Activated naive CD4-positive, alpha-beta T cell treated with anti-CD3 and anti-CD28 coated beads, Interleukin-2, amount 50 U/mL, for 72 hours (primary cell): ENCODE measurements at regions not wholly inside any gene's neighbourhood (a gene's known extent, or its start where the extent isn't known, plus 50 kb on each side); places are given as distances from the start of the nearest gene placed in this dataset.

Experiments
- ATAC-seq, 2 donors: fragments of 150-1000 bp; cut with Tn5 transposase; 2 replicates each; pipeline ENCODE4 v1.10.0; 2021; ENCODE audit warnings: mild to moderate bottlenecking in 2 of 2, moderate library complexity in 2 of 2
- DNase-seq, 2 donors: peaks; one replicate each; pipeline ENCODE4 v3.0.0; 2021 to 2022; ENCODE audit warnings: low spot score in 2 of 2
- H3K27ac Mint-ChIP-seq, 2 donors: one replicate each; pipeline ENCODE4 v1.8.0; 2022; ENCODE audit warnings: mild to moderate bottlenecking in 2 of 2, mixed read lengths in 2 of 2
- H3K36me3 Mint-ChIP-seq, 2 donors: one replicate each; pipeline ENCODE4 v1.8.0; 2022; ENCODE audit warnings: mixed read lengths in 2 of 2
- H3K9me3 Mint-ChIP-seq, 2 donors: one replicate each; pipeline ENCODE4 v1.8.0; 2022; ENCODE audit warnings: mixed read lengths in 2 of 2

DNA sequence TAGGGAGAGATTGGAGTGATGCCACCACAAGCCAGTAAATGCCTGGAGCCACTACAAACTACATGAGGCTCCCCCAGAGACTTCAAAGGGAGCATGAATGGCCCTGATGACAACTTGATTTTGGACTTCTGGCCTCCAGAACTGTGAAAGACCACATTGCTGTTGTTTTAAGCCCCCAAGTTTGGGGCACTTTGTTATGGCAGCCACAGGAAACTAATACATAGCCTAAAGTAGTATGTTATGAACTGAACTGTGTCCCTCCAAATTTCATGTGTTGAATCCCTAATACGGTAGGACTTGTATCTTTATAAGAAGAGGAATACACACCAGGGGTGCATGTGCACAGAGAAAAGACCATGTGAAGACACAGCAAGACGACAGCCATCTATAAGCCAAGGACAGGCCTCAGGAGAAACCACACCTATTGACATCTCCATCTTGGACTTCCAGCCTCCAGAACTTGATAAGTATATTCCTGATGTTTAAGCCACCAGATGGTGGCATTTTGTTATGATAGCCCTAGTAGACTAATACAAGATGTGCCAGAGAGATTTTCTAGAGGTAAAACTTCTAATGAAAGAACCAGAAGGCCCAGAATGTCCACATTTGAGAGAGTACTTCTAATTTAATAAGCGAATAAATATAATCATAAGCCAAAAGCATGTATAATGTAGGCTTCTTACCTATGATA, 127.1 kb upstream of the BMP4 start:
- Mint-ChIP-seq H3K9me3 (peaks cover 0 to 5% of the 10 kb centered on the region in 2 donors), H3K36me3 (no peaks in the 10 kb centered on the region)

DNA sequence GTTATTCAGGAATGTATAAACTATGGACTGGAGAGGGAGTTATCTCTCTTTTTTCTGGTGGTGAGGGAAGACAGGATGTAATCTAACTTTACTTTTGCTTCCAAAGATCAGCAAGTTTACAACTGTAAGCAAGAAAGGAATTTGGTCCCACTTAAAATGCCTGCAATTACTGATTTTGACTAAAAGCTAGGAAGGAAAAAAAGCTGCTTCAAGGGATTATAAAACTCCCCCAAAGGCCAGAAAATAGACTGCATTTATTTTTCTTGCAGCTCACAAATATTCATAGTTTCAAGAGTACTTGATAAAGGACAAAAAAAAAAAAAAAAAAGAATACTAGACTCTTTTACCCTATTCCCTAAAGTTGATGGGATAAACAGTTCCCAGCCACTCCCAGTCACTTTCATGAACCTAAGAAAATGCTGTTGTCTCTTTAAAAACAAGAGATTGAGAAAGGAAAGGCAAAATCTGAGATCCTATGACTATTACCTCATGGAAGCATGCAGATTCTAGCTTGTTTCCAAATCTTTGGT, 128.7 kb upstream of the BMP4 start:
- H3K9me3 Mint-ChIP-seq, result peaks cover 0 to 7% of the 10 kb centered on the region in 2 donors
- ATAC-seq (no peak), DNase-seq (no peak)
- H3K27ac Mint-ChIP-seq, result no peak overlapping the region
- no peaks in the 10 kb centered on the region for H3K36me3 Mint-ChIP-seq

More for the DNA sequence above, 127.1 kb upstream of the BMP4 start:
- no peak for ATAC-seq
- no peak overlapping the region for H3K27ac Mint-ChIP-seq
- DNase-seq, result no peak

DNA sequence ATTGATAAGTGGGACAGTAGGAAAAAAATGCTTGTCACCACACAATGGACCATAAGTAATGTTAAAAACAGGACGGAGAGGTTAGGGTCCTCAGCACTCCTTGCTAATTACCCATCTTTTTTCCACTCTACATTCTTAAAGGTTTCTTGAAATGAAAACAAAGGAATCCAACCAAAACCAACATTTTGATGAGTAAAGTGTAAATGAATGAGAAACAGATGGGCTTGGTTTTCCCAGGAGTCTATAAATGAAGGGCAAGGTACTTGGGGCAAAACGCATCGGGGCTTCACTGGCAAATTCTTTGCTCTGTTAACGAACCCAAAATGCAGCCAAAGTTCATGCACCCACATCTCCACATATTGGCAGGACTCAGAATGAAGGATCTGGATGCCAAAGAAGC, 129.2 kb upstream of the BMP4 start:
- DNase-seq (no peak), ATAC-seq (no peak)
- H3K27ac Mint-ChIP-seq, result no peak overlapping the region
- no peaks in the 10 kb centered on the region for H3K36me3 Mint-ChIP-seq
- peaks cover 0 to 13% of the 10 kb centered on the region in 2 donors for H3K9me3 Mint-ChIP-seq

DNA sequence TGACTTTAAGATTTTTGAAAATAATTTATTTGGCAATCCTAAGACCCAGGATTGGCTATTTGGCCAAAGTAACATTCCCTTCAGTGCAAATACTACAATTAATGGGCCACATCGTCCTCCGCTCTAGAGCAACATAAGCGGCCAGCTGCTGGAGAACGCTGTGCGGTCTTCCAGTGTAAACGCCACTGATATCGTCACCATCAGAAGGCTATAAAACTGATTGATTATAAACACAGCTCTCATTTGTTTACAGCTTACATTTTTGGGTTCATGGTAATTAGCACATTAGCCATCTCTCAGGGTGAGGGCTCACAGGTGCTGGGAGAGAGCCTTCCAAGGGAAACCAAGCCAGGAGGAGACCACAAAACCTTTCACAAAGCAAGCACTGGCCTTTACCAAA, 130.1 kb upstream of the BMP4 start:
- DNase-seq, result no peak
- peaks cover 0 to 13% of the 10 kb centered on the region in 2 donors for H3K9me3 Mint-ChIP-seq
- no peak overlapping the region for H3K27ac Mint-ChIP-seq
- ATAC-seq, result no peak
- H3K36me3 Mint-ChIP-seq, result no peaks in the 10 kb centered on the region

DNA sequence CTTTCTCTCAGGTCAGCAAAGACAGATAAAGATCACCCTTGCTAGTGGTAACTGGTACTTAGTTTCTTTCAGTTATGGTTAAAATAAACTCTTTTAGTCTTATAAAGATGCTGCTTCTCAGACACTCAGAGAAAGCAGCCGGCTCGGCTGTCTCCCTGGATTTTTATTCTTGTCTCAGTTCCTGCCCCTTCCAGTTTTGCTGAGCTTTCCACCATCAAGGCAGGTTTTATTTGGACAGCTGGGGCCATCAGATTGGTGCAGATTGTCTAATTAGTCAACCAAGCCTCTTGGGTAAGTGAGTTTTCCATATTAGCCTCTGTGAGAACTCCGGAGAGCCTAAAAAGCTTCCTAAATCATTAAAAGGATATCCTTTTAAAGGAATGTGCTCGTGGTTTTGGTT, 130.8 kb upstream of the BMP4 start:
- ATAC-seq, result no peak
- DNase-seq, result no peak
- no peak overlapping the region for H3K27ac Mint-ChIP-seq
- H3K9me3 Mint-ChIP-seq, result peaks cover 0 to 13% of the 10 kb centered on the region in 2 donors
- no peaks in the 10 kb centered on the region for H3K36me3 Mint-ChIP-seq

DNA sequence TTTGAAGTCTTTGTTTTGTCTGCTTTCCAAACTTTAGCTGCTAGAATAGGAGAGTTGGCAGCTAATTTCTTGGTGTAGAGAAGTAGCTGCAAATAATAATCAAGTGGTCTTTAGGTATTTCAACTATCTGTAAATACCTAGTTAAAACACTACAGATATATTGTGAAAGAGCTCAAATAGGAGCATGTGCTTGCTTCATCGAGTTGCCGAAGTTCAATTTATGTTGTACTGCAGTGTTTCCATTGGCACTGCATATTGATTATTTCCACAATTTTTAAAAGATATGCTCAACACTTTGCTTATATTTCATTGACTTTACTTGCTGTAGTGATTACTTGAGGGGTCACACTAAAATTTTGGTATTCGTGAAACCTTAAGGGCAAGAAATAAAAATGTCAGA, 131.6 kb upstream of the BMP4 start:
- no peak for ATAC-seq
- Mint-ChIP-seq H3K27ac (no peak overlapping the region), H3K36me3 (no peaks in the 10 kb centered on the region), H3K9me3 (peaks cover 3 to 11% of the 10 kb centered on the region in 2 donors)
- no peak for DNase-seq

DNA sequence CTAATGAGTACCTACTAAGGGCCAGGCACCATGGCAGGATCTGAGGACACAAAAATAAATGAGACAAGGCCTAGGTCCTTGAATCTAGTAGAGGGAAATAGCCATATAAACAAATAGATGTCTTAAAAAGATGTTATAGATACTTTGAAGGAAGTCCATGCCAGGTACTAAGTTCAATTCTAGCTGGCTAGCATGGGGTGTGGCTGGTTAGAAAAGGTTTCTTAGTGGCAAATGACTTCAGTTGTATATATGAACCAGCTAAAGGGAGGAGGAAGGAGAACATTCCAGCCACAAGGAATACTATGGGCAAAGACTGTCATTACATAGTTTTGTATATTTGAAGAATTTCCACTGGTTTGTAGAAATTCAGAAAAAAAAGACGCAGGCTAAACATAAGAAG, 133.6 kb upstream of the BMP4 start:
- ATAC-seq (no peak), DNase-seq (no peak)
- no peaks in the 10 kb centered on the region for H3K36me3 Mint-ChIP-seq
- H3K27ac Mint-ChIP-seq, result no peak overlapping the region
- peaks cover 13 to 21% of the 10 kb centered on the region in 2 donors for H3K9me3 Mint-ChIP-seq

DNA sequence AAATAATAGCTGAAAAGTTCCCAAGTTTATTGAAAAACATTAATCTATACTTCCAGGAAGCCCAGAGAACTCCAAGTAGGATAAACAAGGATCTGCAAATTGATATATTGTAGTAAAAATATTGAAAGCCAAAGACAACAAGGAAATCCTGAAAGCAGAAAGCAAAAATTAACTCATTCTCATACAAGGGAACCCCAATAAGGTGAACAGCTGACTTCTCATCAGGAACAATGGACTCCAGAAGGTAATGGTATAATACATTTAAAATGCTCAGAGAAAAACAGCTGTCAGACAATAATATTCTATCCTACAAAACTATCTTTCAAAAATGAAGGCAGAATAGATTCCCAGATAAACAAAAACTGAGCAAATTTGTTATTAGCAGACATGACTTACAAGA, 138.1 kb upstream of the BMP4 start:
- H3K36me3 Mint-ChIP-seq, result no peaks in the 10 kb centered on the region
- ATAC-seq (no peak), DNase-seq (no peak)
- peaks cover 13 to 21% of the 10 kb centered on the region in 2 donors for H3K9me3 Mint-ChIP-seq
- H3K27ac Mint-ChIP-seq, result no peak overlapping the region

DNA sequence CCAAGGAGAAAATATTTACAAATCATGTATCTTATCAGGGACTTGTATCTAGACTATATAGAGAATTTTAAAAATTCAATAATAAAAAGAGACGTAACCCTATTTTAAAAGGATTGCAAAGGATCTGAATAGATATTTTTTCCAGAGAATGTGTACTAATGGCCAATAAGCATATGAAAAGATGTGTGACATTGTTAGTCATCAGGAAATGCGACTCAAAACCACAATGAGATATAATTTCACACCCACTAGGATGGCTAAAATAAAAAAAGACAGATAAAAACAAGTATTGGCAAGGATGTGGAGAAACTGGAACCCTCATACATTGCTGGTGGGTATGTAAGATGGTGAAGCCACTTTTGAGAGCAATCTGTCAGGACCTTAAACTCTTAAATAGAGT, 141.9 kb upstream of the BMP4 start:
- Mint-ChIP-seq H3K27ac (no peak overlapping the region), H3K36me3 (no peaks in the 10 kb centered on the region), H3K9me3 (peaks cover 8 to 15% of the 10 kb centered on the region in 2 donors)
- no peak for DNase-seq
- no peak for ATAC-seq

DNA sequence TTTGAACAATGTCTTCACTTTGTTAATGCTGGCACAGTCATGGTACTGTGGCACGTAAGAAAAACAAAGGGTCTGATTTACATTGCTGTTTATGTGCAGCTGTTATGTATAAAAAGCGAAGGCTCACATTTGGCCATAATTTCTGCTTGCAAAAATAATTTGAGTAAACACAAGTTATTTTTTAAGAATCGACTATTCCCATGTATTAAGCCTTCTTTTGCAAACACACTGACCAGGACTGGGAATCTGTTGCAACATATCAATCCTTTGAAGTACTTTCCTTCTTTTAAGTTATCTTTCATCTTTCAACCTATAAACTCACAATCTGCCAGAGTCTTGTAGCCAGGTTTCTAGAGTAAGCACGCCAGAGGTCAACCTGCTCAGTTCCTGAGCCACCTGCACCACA, 145.4 kb upstream of the BMP4 start:
- DNase-seq, result no peak
- Mint-ChIP-seq H3K9me3 (peaks cover 0 to 4% of the 10 kb centered on the region in 2 donors), H3K27ac (no peak overlapping the region), H3K36me3 (no peaks in the 10 kb centered on the region)
- ATAC-seq, result no peak

DNA sequence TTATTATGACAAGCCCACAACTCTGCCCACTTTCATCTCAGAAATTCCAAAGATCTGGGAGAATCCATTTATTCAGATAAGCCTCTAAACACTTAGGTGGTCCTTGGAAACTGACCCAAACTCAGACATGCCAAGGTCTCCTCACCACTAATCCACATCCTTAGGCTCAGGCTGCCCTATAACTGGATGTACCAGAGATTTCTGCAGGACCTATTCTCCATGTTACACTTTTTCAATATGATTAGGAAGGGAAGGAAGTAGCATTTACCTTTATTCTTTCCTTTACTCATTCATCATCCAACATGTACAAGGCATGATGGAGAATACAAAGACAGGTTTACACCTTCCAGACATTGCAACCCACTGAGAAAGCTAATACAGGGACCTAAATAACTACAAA, 145.9 kb upstream of the BMP4 start:
- ATAC-seq (no peak), DNase-seq (no peak)
- Mint-ChIP-seq H3K27ac (no peak overlapping the region), H3K36me3 (no peaks in the 10 kb centered on the region), H3K9me3 (peaks cover 0 to 4% of the 10 kb centered on the region in 2 donors)

DNA sequence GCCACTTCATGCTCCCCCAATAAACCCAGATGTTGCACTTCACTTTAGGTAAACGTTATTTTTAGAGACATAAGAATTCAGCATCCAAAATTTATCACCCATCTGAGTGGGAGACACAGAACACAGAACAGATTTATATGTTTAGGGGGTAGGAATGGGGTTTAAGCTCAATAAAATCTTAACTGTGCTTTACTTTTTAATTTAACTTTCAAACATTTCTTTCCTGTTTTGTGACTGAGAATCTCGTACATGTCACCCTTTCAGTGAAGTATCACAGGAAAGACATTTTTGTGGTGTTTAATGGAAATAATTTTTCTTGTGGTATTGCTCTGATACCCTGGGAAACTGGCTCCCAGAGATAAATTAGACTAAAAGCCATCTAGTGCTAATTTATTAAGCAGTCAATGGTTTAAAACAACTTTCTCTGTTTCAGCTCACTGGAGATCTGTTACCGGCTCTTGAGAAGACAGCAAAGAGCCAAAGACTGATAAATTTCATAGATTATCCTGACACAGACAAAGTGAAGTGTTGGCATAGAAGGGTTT, 148.0 kb upstream of the BMP4 start:
- no peak for DNase-seq
- ATAC-seq, result no peak
- Mint-ChIP-seq H3K9me3 (peaks cover 0 to 4% of the 10 kb centered on the region in 2 donors), H3K27ac (no peak overlapping the region), H3K36me3 (no peaks in the 10 kb centered on the region)

DNA sequence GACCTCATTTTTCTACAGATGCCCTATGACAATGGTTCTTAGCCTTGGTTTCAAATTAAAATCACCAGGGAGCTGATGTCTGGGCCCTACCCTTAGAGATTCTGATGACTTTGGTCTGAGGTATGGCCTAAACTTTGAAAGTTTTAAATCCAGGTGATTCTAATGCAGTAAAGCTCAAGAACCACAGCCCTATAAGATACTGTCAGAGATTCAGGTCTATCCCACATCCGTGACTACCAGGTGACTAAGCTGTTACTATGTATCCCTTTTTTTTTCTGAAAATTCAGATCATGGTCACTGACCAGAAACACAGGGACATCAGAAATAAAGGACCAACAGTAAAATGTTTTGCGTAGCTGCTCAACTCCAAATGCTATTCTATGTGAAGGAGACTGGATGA, 148.8 kb upstream of the BMP4 start:
- DNase-seq (no peak), ATAC-seq (no peak)
- Mint-ChIP-seq H3K9me3 (peaks cover 0 to 4% of the 10 kb centered on the region in 2 donors), H3K27ac (no peak overlapping the region), H3K36me3 (no peaks in the 10 kb centered on the region)

DNA sequence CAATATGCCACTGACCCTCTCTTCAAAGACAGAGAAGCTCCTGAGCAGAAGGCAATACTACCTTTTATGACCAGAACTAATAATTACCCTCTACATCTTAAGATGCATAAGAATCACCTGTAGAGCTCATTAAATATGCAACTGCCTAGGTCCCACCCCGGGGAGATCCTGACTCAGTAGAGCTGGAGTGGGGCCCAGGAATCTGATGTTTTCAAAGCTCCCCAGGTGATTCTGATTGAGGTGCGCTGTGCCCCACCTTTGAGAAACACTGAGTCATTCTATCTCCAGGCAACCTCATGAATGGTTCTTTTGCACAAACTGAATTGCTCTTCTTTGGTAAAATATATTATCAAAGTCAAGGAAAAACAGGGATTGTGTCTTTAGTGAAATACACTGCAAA, 149.3 kb upstream of the BMP4 start:
- Mint-ChIP-seq H3K27ac (no peak overlapping the region), H3K36me3 (no peaks in the 10 kb centered on the region), H3K9me3 (peaks cover 0 to 4% of the 10 kb centered on the region in 2 donors)
- ATAC-seq, result no peak
- DNase-seq, result no peak

DNA sequence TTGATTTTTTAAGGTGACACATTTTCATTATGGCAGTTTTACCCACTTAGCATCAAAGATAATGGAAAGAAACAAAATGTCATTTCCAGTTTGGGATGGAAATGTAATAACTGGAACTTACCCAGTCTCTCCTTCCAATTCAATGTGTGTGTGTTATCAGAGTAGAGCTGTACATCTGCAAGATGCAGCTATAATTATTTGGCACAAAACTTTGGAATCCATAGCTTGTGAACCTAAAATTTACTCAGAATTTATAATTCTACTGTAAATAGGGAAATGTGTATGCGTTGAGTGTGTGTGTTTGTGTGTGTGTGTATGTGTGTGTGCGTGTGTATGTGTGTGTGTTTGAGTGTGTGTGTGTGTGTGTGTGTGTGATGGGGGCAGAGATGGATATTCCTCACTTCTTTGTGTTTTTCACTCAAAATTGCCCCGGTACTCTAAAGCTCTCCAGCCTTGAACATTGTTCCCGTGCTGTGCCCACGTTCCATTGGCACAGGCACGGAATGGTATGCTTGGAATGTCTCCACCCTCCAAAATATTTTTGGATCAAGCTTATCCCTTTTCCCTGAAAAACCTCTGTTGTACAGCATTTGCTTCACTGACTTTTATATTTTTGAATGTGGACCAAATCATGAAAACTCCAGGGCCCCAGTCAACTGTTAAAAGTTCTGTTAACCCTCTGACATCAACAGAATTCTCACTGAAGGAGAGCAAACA, 150.2 kb upstream of the BMP4 start:
- ATAC-seq (no peak), DNase-seq (no peak)
- peaks cover 0 to 4% of the 10 kb centered on the region in 2 donors for H3K9me3 Mint-ChIP-seq
- H3K36me3 Mint-ChIP-seq, result no peaks in the 10 kb centered on the region
- no peak overlapping the region for H3K27ac Mint-ChIP-seq

DNA sequence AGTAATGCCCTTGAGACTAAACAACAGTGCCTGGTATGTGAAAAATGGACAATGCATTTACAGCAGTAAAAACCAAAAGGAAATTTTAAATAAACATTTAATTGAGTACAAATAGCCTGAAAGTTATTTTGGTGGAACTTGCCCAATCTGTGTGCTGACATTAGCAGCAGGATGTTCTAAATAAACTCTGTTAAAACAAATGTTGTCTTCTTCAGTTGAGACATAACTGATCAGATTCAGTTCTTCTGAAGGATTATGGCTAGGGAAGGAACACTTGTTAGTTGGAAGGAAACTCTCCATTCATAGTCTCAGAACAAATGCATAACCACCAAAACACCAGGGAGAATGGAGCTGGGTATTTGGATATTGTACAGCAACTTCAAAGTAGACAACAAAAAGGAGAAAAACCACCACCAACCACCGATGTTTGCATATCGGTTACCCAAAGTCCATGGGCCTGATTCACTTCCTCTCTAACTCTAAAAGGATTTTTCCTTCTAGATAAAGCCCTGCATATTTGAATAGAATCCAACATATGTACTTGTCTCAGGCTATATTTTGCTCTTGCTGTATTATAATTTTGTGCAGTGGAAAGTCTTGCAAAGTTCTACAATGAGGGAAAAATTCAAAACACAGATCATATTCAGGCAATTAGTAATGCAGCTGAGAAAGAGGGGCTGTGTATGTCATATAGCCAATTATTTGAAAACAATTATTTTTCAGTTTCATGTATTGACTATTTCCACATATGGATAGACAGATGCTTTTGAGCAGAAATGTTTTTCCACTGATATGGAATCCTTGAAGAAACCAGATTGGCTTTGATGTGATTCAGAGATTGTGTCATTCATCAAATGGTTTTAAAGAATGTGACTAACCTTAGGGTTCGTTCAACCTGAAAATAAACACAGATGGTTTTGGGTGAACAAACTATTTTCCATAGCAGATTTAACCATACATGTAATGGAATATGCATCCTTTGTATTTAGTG, 152.2 kb upstream of the BMP4 start:
- peak in 1 of 2 donors; percentile 69 for ATAC-seq
- Mint-ChIP-seq H3K27ac (no peak overlapping the region), H3K36me3 (no peaks in the 10 kb centered on the region), H3K9me3 (no peaks in the 10 kb centered on the region)
- no peak for DNase-seq
